ENCODE measurements at regions not wholly inside any gene's neighbourhood (a gene's known extent, or its start where the extent isn't known, plus 50 kb on each side); places are given as distances from the start of the nearest gene placed in this dataset.
"Not testable (repeated sequence)": the region's sequence is repeated elsewhere in the genome, so short reads cannot be mapped to it uniquely, and the experiment has no call there.

DNA sequence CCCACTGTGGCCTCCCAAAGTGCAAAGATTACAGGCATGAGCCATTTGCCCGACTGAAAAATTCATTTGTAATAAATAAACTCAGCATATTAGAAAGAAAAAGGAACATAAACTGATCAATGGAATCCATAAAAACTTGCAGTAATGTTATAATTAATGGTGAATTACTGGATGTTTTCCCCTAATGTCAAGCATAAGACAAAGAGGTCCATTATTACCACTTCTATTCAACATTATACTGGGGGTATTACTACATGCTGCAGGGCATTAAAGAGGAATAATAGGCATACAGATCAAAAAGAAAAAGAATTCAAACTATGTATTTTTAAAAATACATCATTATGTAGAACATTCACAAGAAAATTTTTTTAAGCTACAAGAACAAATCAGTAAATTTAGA, 926.8 kb downstream of the LRFN5 start:
- DNase-seq, result no peak

GRCh38 chr14:42532194-42532593, 925.5 kb downstream of the LRFN5 start:
- no peak for DNase-seq

GRCh38 chr14:42527141-42527540, 920.5 kb downstream of the LRFN5 start:
- no peak for DNase-seq

DNA sequence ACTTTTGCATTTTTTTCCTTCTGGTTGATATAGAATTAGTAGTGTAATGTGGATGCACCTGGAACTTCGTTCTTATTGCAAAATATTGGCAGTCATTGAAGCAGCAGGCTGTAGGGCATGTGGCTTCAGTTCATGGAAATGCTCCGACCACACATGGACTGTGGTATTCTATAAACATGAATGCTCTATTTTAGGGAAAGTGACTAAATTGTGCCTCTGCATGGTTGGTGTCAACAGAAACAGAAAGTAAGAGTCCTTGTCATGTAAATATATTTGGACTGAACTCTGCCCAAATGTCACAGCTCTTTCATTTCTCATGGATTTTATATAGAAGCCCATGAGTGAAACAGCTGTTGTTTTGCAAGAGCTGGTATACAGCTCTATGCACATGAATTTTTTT, 917.0 kb downstream of the LRFN5 start:
- DNase-seq, result no peak

DNA sequence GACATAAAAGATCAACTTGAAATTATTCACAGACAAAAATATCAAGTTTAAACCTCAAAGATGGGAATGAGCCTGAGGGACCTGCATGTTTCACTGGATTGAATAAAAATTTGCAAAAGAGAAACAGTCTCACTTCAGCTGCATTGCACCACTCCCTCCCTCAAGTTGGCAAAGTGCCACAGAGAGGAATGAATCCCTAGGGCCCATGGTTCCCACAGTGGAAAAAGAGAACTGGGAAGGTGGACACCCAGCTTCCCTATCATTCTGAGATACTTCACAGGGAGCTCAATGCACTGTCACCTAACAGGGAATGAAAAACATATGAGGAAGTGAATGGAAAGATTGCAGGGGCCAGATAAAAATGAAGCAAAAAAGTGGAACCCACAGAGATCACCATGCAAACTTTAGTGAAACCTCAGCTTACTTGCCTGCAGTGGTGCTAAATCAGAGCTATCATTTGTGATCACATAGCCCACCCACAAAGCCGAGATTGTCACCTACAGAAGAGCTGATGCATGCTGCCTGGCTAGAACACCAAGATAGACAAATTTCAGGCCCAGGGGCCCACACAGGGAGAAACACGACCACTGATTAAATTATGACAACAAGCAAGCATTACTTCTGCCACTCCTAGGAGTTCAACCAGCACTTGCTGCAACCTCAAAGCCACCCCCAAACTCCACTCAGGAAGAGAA, 911.3 kb downstream of the LRFN5 start:
- no peak for DNase-seq

DNA sequence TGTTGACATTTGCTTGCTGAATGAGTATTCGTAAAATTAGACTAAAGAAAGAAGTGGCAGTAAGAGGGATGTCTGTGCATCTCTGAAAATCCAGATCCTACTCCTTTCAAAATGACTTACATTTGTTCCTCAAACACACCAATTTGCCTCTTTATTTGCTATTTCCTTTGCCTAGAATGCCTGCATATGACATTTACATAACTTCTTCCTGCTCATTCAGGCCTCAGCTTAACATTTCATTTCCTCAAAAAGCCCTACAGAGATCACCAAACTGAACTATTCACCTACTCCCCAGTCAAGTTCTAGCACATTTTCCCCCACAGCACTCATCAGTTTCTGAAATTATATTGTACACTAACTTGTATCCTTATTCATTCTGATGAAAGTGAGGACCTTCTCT, 907.2 kb downstream of the LRFN5 start:
- DNase-seq, result no peak

- DNase-seq, result no peak
These were observed 903.4 kb downstream of the LRFN5 start for GRCh38 chr14:42510071-42510470.

- no peak for DNase-seq
These were observed 901.7 kb downstream of the LRFN5 start for GRCh38 chr14:42508209-42508946.

GRCh38 chr14:42504433-42504832, 897.8 kb downstream of the LRFN5 start:
- DNase-seq, result no peak

- no peak for DNase-seq
These were observed 892.5 kb downstream of the LRFN5 start for GRCh38 chr14:42499137-42499536.

- no peak for DNase-seq
These were observed 883.9 kb downstream of the LRFN5 start for GRCh38 chr14:42490536-42490935.

DNA sequence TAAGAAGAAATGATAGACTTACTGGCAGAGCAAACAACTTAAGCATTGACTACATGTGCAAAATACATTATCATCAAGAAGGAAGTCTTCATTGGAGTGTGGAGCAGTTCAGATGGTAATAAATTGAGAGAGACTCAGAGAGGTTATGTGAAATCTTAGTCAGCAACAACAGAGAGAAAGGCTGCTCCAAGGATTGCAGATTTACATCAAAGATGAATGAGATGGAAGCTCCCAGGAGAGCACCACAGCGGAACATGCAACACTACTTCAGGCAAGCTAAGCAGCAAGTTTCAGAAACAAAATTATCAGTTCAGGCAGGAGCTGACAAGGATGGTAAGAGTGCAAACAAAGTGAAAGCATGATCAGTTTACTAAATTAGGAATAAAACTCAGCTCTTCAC, 882.3 kb downstream of the LRFN5 start:
- DNase-seq, result no peak

GRCh38 chr14:42482345-42482971, 875.8 kb downstream of the LRFN5 start:
- not testable (repeated sequence) for DNase-seq

DNA sequence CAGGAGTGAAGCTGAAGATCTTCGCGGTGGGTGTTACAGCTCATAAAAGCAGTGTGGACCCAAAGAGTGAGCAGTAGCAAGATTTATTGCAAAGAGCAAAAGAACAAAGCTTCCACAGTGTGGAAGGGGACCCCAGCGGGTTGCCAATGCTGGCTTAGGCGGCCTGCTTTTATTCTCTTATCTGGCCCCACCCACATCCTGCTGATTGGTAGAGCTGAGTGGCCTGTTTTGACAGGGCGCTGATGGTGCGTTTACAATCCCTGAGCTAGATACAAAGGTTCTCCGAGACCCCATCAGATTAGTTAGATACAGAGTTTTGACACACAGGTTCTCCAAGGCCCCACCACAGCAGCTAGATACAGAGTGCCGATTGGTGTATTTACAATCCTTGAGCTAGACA, 875.0 kb downstream of the LRFN5 start:
- not testable (repeated sequence) for DNase-seq

- no peak for DNase-seq
These were observed 873.6 kb downstream of the LRFN5 start for GRCh38 chr14:42480255-42480654.

GRCh38 chr14:42475289-42475688, 868.6 kb downstream of the LRFN5 start:
- no peak for DNase-seq

DNA sequence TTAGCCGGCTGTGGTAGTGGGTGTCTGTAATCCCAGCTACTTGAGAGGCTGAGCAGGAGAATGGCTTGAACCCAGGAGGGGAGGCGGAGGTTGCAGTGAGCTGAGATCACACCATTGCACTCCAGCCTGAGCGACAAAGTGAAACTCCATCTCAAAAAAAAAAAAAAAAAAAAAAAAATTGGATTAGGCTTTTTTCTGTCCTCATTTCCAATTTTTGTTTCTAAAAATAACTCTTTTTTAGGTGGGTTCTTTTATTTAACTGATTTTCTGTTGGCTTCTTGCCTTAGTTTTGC, 863.7 kb downstream of the LRFN5 start:
- DNase-seq, result no peak

- DNase-seq, result no peak
These were observed 863.2 kb downstream of the LRFN5 start for GRCh38 chr14:42469637-42470426.

GRCh38 chr14:42460673-42461072, 854.0 kb downstream of the LRFN5 start:
- no peak for DNase-seq

DNA sequence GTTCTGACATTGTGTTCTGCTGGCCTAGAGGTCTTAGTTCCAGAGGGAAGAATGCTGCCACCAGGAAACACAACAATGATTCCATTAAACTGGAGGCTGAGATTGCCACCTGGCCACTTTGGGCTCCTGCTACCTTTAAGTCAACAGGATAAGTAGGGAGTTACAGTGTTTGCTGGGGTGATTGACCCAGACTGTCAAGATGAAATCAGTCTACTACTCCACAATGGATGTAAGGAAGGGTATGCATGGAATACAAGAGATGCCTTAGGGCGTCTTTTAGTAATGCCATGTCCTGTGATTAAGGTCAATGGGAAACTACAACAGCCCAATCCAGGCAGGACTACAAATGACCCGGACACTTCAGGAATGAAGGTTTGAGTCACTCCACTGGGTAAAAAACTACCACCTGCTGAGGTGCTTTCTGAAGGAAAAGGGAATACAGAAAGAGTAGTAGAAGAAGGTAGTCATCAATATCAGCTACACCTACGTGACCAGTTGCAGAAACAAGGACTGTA, 852.6 kb downstream of the LRFN5 start:
- no peak for DNase-seq

DNA sequence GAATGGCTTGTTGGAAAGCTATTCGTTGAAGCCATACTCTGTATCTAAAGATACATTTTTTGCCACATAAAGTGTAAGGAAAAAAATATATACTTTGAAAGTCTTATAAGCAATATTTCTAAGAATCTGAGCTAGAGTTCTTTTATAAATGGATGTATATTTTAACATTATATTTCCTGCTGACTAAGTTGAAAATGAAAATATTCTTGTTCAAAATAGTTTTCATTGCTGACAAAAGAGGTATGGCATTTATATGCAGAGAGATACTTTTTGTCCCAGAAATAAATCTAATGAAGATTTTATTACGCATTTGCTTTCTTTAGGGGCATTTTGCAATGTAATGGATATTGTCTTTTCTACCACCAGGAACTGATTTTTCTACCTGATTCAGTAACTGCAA, 834.9 kb downstream of the LRFN5 start:
- no peak for DNase-seq

GRCh38 chr14:42437809-42438208, 831.1 kb downstream of the LRFN5 start:
- no peak for DNase-seq

GRCh38 chr14:42429401-42429800, 822.7 kb downstream of the LRFN5 start:
- no peak for DNase-seq
